ENCODE measurements at regions not wholly inside any gene's neighbourhood (a gene's known extent, or its start where the extent isn't known, plus 50 kb on each side); places are given as distances from the start of the nearest gene placed in this dataset.

GRCh38 chr20:60286764-60287163, 328.5 kb downstream of the CDH26 start:
- TF ChIP-seq SIN3A (IDR thresholded peaks at IDR 0.05; ENCODE audit: borderline replicate concordance, insufficient read depth, low read length) (no peak), POLR2AphosphoS5 (IDR thresholded peaks at IDR 0.05; ENCODE audit: low read depth, low read length) (no peak), FOXP2 (optimal IDR thresholded peaks at IDR 0.05; ENCODE audit: borderline replicate concordance, extremely low read depth, extremely low read length, insufficient read depth) (no peak), TAF1 (IDR thresholded peaks at IDR 0.05; ENCODE audit: borderline replicate concordance, insufficient read depth, low read length) (no peak), REST (IDR thresholded peaks at IDR 0.05; ENCODE audit: insufficient read depth in 1 of 2, low read depth in 2 of 2, low read length in 2 of 2) (no peak)

- TF ChIP-seq POLR2AphosphoS5 (IDR thresholded peaks at IDR 0.05; ENCODE audit: low read depth, low read length) (no peak), FOXP2 (optimal IDR thresholded peaks at IDR 0.05; ENCODE audit: borderline replicate concordance, extremely low read depth, extremely low read length, insufficient read depth) (no peak), TAF1 (IDR thresholded peaks at IDR 0.05; ENCODE audit: borderline replicate concordance, insufficient read depth, low read length) (no peak), SIN3A (IDR thresholded peaks at IDR 0.05; ENCODE audit: borderline replicate concordance, insufficient read depth, low read length) (no peak), REST (IDR thresholded peaks at IDR 0.05; ENCODE audit: insufficient read depth in 1 of 2, low read depth in 2 of 2, low read length in 2 of 2) (no peak)
Observed at GRCh38 chr20:60288945-60289344, 330.7 kb downstream of the CDH26 start.

- TF ChIP-seq FOXP2 (optimal IDR thresholded peaks at IDR 0.05; ENCODE audit: borderline replicate concordance, extremely low read depth, extremely low read length, insufficient read depth), result no peak
- no peak for TF ChIP-seq SIN3A (IDR thresholded peaks at IDR 0.05; ENCODE audit: borderline replicate concordance, insufficient read depth, low read length)
- no peak for TF ChIP-seq POLR2AphosphoS5 (IDR thresholded peaks at IDR 0.05; ENCODE audit: low read depth, low read length)
- TF ChIP-seq REST (IDR thresholded peaks at IDR 0.05; ENCODE audit: insufficient read depth in 1 of 2, low read depth in 2 of 2, low read length in 2 of 2), result no peak
- TF ChIP-seq TAF1 (IDR thresholded peaks at IDR 0.05; ENCODE audit: borderline replicate concordance, insufficient read depth, low read length), result no peak
Observed at GRCh38 chr20:60292001-60292520, 333.8 kb downstream of the CDH26 start.

GRCh38 chr20:60294632-60295031, 336.4 kb downstream of the CDH26 start:
- TF ChIP-seq REST (IDR thresholded peaks at IDR 0.05; ENCODE audit: insufficient read depth in 1 of 2, low read depth in 2 of 2, low read length in 2 of 2) (no peak), POLR2AphosphoS5 (IDR thresholded peaks at IDR 0.05; ENCODE audit: low read depth, low read length) (no peak), SIN3A (IDR thresholded peaks at IDR 0.05; ENCODE audit: borderline replicate concordance, insufficient read depth, low read length) (no peak), FOXP2 (optimal IDR thresholded peaks at IDR 0.05; ENCODE audit: borderline replicate concordance, extremely low read depth, extremely low read length, insufficient read depth) (no peak), TAF1 (IDR thresholded peaks at IDR 0.05; ENCODE audit: borderline replicate concordance, insufficient read depth, low read length) (no peak)

GRCh38 chr20:60295214-60295613, 337.0 kb downstream of the CDH26 start:
- TF ChIP-seq POLR2AphosphoS5 (IDR thresholded peaks at IDR 0.05; ENCODE audit: low read depth, low read length), result no peak
- TF ChIP-seq FOXP2 (optimal IDR thresholded peaks at IDR 0.05; ENCODE audit: borderline replicate concordance, extremely low read depth, extremely low read length, insufficient read depth), result no peak
- TF ChIP-seq TAF1 (IDR thresholded peaks at IDR 0.05; ENCODE audit: borderline replicate concordance, insufficient read depth, low read length), result no peak
- no peak for TF ChIP-seq SIN3A (IDR thresholded peaks at IDR 0.05; ENCODE audit: borderline replicate concordance, insufficient read depth, low read length)
- TF ChIP-seq REST (IDR thresholded peaks at IDR 0.05; ENCODE audit: insufficient read depth in 1 of 2, low read depth in 2 of 2, low read length in 2 of 2), result no peak

Measured in PFSK-1 (cell line).